Endothelial cell of umbilical vein (primary cell): ENCODE measurements at regions not wholly inside any gene's neighbourhood (a gene's known extent, or its start where the extent isn't known, plus 50 kb on each side); places are given as distances from the start of the nearest gene placed in this dataset.

ENCODE experiments used
- BruUV-seq: library from RNA; stranded (reverse); fragments of 400-500 nt; replicated peaks from 2 replicates; lab custom pipeline; 2021; lab: Mats Ljungman, UMichigan
- CTCF ChIA-PET: fragments of 300-600, 350-600 bp; sonication (Branson Sonifier 250); formaldehyde crosslinking; loops from one replicate; lab custom pipeline; 2021; ENCODE audit warnings: antibody characterized with exemption, inconsistent platforms; lab: Charles Lee
- POLR2A ChIA-PET: fragments of 300-600, 350-600 bp; sonication (Branson Sonifier 250); formaldehyde crosslinking; loops from one replicate; lab custom pipeline; 2021; ENCODE audit warnings: antibody characterized with exemption, inconsistent platforms; lab: Charles Lee
- DNase-seq: peaks from one replicate; pipeline ENCODE4 v3.0.0-alpha.2; 2011; ENCODE audit warnings: low read depth, low spot score
- FAIRE-seq: peaks from 2 replicates; lab custom pipeline; 2011; peaks lifted over from hg19 to GRCh38; lab: Jason Lieb, UNC
- H2AFZ ChIP-seq: 2 replicates; pipeline ENCODE4 v1.6.0; 2012; ENCODE audit warnings: low read depth, low read length, control low read depth, inconsistent platforms
- H3K27ac ChIP-seq: 2 replicates; pipeline ENCODE4 v1.5.1; 2011; ENCODE audit warnings: low read depth, mild to moderate bottlenecking, control low read depth, low read length, moderate library complexity; ENCODE audit not compliant: insufficient read depth
- H3K27me3 ChIP-seq, 2 experiments: 2 replicates each; pipeline versions ENCODE4 v1.6.0 to v1.6.1; 2011; ENCODE audit warnings: low read length in 2 of 2, mixed read lengths in 1 of 2; ENCODE audit not compliant: control insufficient read depth in 2 of 2, insufficient read depth in 2 of 2
- H3K36me3 ChIP-seq, 2 experiments: 2 replicates in 1 of 2; 3 replicates in 1 of 2; pipeline ENCODE4 v1.5.1; 2011; ENCODE audit warnings: low read length in 2 of 2, mild to moderate bottlenecking in 1 of 2, moderate library complexity in 1 of 2; ENCODE audit not compliant: control insufficient read depth in 2 of 2, insufficient read depth in 2 of 2; ENCODE audit errors: extremely low read depth in 1 of 2
- H3K4me1 ChIP-seq: 3 replicates; pipeline ENCODE4 v1.5.1; 2011; ENCODE audit warnings: mild to moderate bottlenecking, low read length; ENCODE audit not compliant: control insufficient read depth, insufficient read depth; ENCODE audit errors: extremely low read depth
- H3K4me2 ChIP-seq: 2 replicates; pipeline ENCODE4 v1.6.1; 2011; ENCODE audit warnings: low read length, control low read depth, mixed read lengths; ENCODE audit not compliant: insufficient read depth
- H3K4me3 ChIP-seq, 3 experiments: fragments of 200-600 bp in 1 of 3; sonication (generic), shearing (Covaris generic) in 1 of 3; replicated peaks in 1 of 3; 2 replicates each; pipeline ENCODE4 v1.5.1; 2011 to 2016; ENCODE audit warnings: control low read depth in 3 of 3, low read length in 3 of 3, mild to moderate bottlenecking in 2 of 3, inconsistent platforms in 1 of 3, low read depth in 1 of 3, moderate library complexity in 1 of 3; ENCODE audit not compliant: insufficient read depth in 1 of 3
- H3K79me2 ChIP-seq: 2 replicates; pipeline ENCODE4 v1.6.0; 2012; ENCODE audit warnings: low read length, inconsistent platforms; ENCODE audit not compliant: control insufficient read depth, insufficient read depth
- H3K9ac ChIP-seq: replicated peaks from 2 replicates; pipeline ENCODE3; 2011; ENCODE audit warnings: low read length, control low read depth; ENCODE audit not compliant: insufficient read depth; ENCODE audit errors: extremely low read depth
- H3K9me1 ChIP-seq: replicated peaks from 3 replicates; pipeline ENCODE4 v1.6.0; 2011; ENCODE audit warnings: mild to moderate bottlenecking, low read length; ENCODE audit not compliant: control insufficient read depth, insufficient read depth; ENCODE audit errors: extremely low read depth
- H3K9me3 ChIP-seq: replicated peaks from 2 replicates; pipeline ENCODE4 v1.5.1; 2012; ENCODE audit warnings: low read length, inconsistent platforms; ENCODE audit not compliant: control insufficient read depth, insufficient read depth
- H4K20me1 ChIP-seq: replicated peaks from 2 replicates; pipeline ENCODE3; 2011; ENCODE audit warnings: mild to moderate bottlenecking, low read length; ENCODE audit not compliant: control insufficient read depth, insufficient read depth; ENCODE audit errors: extremely low read depth
- EZH2 ChIP-seq: IDR thresholded peaks from 2 replicates; pipeline ENCODE4 v1.6.1; 2012; ENCODE audit warnings: borderline replicate concordance, low read depth, mild to moderate bottlenecking, moderate library complexity, low read length, inconsistent platforms; ENCODE audit not compliant: severe bottlenecking
- FOS ChIP-seq: IDR thresholded peaks from 2 replicates; pipeline ENCODE4 v1.6.1; 2011; ENCODE audit warnings: mild to moderate bottlenecking, low read length, moderate library complexity, borderline replicate concordance; ENCODE audit not compliant: insufficient read depth
- GATA2 ChIP-seq: IDR thresholded peaks from 2 replicates; pipeline ENCODE4 v1.7.0; 2011; ENCODE audit warnings: low read depth, mild to moderate bottlenecking, moderate library complexity, mixed read lengths, low read length; ENCODE audit not compliant: insufficient read length, insufficient read depth
- JUN ChIP-seq: IDR thresholded peaks from 2 replicates; pipeline ENCODE4 v1.6.1; 2011; ENCODE audit warnings: borderline replicate concordance, low read depth; ENCODE audit not compliant: insufficient read length, insufficient read depth
- MAX ChIP-seq: IDR thresholded peaks from 2 replicates; pipeline ENCODE4 v1.6.1; 2011; ENCODE audit not compliant: insufficient read depth, insufficient read length
- MYC ChIP-seq: IDR thresholded peaks from one replicate; pipeline ENCODE4 v1.6.1; 2011; ENCODE audit warnings: mild to moderate bottlenecking, low read depth, low read length
- POLR2A ChIP-seq: IDR thresholded peaks from 2 replicates; pipeline ENCODE4 v1.6.1; 2012; ENCODE audit warnings: low read depth, mild to moderate bottlenecking, control low read depth, low read length
- POLR2AphosphoS5 ChIP-seq: IDR thresholded peaks from 2 replicates; pipeline ENCODE4 v1.6.1; 2012; ENCODE audit warnings: low read depth, mild to moderate bottlenecking, control low read depth, low read length, moderate library complexity; ENCODE audit not compliant: insufficient read depth
- dilution Hi-C: fragments of 300-500 bp; cut with MboI; formaldehyde crosslinking; loops from one replicate; pipeline ENCODE4 v1.15.0; 2019; ENCODE audit warnings: low sequenced_read_pairs; ENCODE audit not compliant: extremely low pct_ligation_motif_present
- intact Hi-C: fragments of 100-400 bp; cut with micrococcal nuclease; formaldehyde crosslinking; loops from one replicate; pipeline ENCODE4 v1.10.0; 2022
- TF ChIP-seq, protein P1 (sequence below), 2 donors: IDR thresholded peaks; 1 replicate in 1 of 2; 2 replicates in 1 of 2; pipeline ENCODE4 v1.5.1; 2011; ENCODE audit warnings: low read length in 2 of 2, mild to moderate bottlenecking in 2 of 2, moderate library complexity in 2 of 2, control low read depth in 1 of 2, inconsistent platforms in 1 of 2, low read depth in 1 of 2; ENCODE audit not compliant: insufficient read depth in 1 of 2; ENCODE audit errors: extremely low read depth in 1 of 2

DNA sequence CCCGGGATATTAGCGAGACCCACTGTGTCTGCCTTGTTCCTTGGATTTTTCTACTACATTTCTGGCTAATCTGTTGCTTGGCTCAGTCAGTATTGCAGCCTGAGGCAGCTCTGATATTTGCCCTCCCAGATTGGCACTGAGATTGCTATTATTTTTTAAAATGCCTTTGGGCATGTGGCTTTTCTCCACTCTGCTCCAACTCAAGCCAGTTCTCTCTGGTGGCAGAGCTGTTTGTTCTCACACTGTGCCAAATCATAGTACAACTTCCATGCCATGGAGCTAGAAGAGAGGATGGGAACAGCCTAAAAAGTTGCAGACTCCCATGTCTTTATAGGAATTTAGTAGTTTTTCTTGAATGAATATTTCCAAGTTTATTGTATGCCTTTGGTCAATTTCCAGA, 155.9 kb upstream of the ATP10B start:
- POLR2A ChIA-PET: no interaction called here
- no TSS peak for BruUV-seq
- Histone ChIP-seq H3K9ac (no peak overlapping the region), H3K4me1 (no peaks in the 10 kb centered on the region), H2AFZ (no peak overlapping the region), H3K4me2 (no peak overlapping the region), H3K9me3 (peaks cover 4% of the 10 kb centered on the region), H3K27ac (no peak overlapping the region), H3K27me3 (no peaks in the 10 kb centered on the region), H3K4me3 (no peak overlapping the region), H3K36me3 (no peaks in the 10 kb centered on the region), H3K9me1 (no peaks in the 10 kb centered on the region), H4K20me1 (no peaks in the 10 kb centered on the region), H3K79me2 (no peaks in the 10 kb centered on the region)
- TF ChIP-seq POLR2AphosphoS5: no peak
- TF ChIP-seq POLR2A: no peak
- no peak for TF ChIP-seq GATA2
- TF ChIP-seq FOS: no peak
- TF ChIP-seq JUN: no peak
- no peak for TF ChIP-seq MYC
- TF ChIP-seq MAX: no peak
- TF ChIP-seq, protein P1, sequence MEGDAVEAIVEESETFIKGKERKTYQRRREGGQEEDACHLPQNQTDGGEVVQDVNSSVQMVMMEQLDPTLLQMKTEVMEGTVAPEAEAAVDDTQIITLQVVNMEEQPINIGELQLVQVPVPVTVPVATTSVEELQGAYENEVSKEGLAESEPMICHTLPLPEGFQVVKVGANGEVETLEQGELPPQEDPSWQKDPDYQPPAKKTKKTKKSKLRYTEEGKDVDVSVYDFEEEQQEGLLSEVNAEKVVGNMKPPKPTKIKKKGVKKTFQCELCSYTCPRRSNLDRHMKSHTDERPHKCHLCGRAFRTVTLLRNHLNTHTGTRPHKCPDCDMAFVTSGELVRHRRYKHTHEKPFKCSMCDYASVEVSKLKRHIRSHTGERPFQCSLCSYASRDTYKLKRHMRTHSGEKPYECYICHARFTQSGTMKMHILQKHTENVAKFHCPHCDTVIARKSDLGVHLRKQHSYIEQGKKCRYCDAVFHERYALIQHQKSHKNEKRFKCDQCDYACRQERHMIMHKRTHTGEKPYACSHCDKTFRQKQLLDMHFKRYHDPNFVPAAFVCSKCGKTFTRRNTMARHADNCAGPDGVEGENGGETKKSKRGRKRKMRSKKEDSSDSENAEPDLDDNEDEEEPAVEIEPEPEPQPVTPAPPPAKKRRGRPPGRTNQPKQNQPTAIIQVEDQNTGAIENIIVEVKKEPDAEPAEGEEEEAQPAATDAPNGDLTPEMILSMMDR (IDR thresholded peaks at IDR 0.05; ENCODE audit: extremely low read depth in 1 of 2, insufficient read depth in 1 of 2, low read depth in 1 of 2, low read length in 2 of 2): no peak
- TF ChIP-seq EZH2: no peak
- FAIRE-seq (no peak), DNase-seq (no peak)
- intact Hi-C loops: no loop called here
- dilution Hi-C loops: no loop called here
- CTCF ChIA-PET: no interaction called here
